ENCODE measurements at regions not wholly inside any gene's neighbourhood (a gene's known extent, or its start where the extent isn't known, plus 50 kb on each side); places are given as distances from the start of the nearest gene placed in this dataset.

- DNase-seq = no peak
Measured at GRCh38 chr9:13493697-13494096, 214.2 kb upstream of the MPDZ start.

GRCh38 chr9:13491493-13492424, 212.3 kb upstream of the MPDZ start:
- Histone ChIP-seq H3K9ac (ENCODE audit: low read length) (no peak overlapping the region), H3K36me3 (replicated peaks; ENCODE audit: insufficient read depth, low read length) (no peaks in the 10 kb centered on the region), H3K4me3 (ENCODE audit: low read length) (no peak overlapping the region), H3F3A (ENCODE audit: insufficient read depth, low read length) (no peaks in the 10 kb centered on the region), H3K9me2 (replicated peaks; ENCODE audit: insufficient read depth, low read length) (no peaks in the 10 kb centered on the region), H2AFZ (ENCODE audit: low read length) (no peak overlapping the region), H3K27me3 (replicated peaks; ENCODE audit: insufficient read depth, low read length) (no peaks in the 10 kb centered on the region), H4K20me1 (ENCODE audit: insufficient read depth, low read length) (no peaks in the 10 kb centered on the region), H3K9me3 (replicated peaks; ENCODE audit: insufficient read depth, low read length) (no peaks in the 10 kb centered on the region), H3K4me1 (ENCODE audit: low read length) (no peaks in the 10 kb centered on the region), H3K27ac (ENCODE audit: low read length) (no peak overlapping the region), H3K4me2 (ENCODE audit: low read depth, low read length) (no peak overlapping the region), H3K79me2 (ENCODE audit: low read length) (no peaks in the 10 kb centered on the region)
- no peak for DNase-seq
- TF ChIP-seq EZH2phosphoT487 (IDR thresholded peaks at IDR 0.05; ENCODE audit: low read length) = no peak
- TF ChIP-seq EZH2 (optimal IDR thresholded peaks at IDR 0.05; ENCODE audit: low read depth, low read length) = no peak
- TF ChIP-seq CTCF (IDR thresholded peaks at IDR 0.05; ENCODE audit: low read length) = no peak

More at GRCh38 chr9:13493697-13494096, 214.2 kb upstream of the MPDZ start:
- H3K27me3 ChIP-seq (replicated peaks; ENCODE audit: insufficient read depth, low read length) = no peaks in the 10 kb centered on the region
- TF ChIP-seq EZH2 (optimal IDR thresholded peaks at IDR 0.05; ENCODE audit: low read depth, low read length) (no peak), CTCF (IDR thresholded peaks at IDR 0.05; ENCODE audit: low read length) (no peak), EZH2phosphoT487 (IDR thresholded peaks at IDR 0.05; ENCODE audit: low read length) (no peak)
- no peak overlapping the region for H3K4me3 ChIP-seq (ENCODE audit: low read length)
- no peaks in the 10 kb centered on the region for H3K36me3 ChIP-seq (replicated peaks; ENCODE audit: insufficient read depth, low read length)
- no peaks in the 10 kb centered on the region for H3K4me1 ChIP-seq (ENCODE audit: low read length)
- no peaks in the 10 kb centered on the region for H3K79me2 ChIP-seq (ENCODE audit: low read length)
- no peaks in the 10 kb centered on the region for H4K20me1 ChIP-seq (ENCODE audit: insufficient read depth, low read length)
- H2AFZ ChIP-seq (ENCODE audit: low read length) = no peak overlapping the region
- H3K9ac ChIP-seq (ENCODE audit: low read length) = no peak overlapping the region
- no peak overlapping the region for H3K4me2 ChIP-seq (ENCODE audit: low read depth, low read length)
- no peaks in the 10 kb centered on the region for H3K9me2 ChIP-seq (replicated peaks; ENCODE audit: insufficient read depth, low read length)
- H3K27ac ChIP-seq (ENCODE audit: low read length) = no peak overlapping the region
- no peaks in the 10 kb centered on the region for H3F3A ChIP-seq (ENCODE audit: insufficient read depth, low read length)
- no peaks in the 10 kb centered on the region for H3K9me3 ChIP-seq (replicated peaks; ENCODE audit: insufficient read depth, low read length)

GRCh38 chr9:13491138-13491492, 211.6 kb upstream of the MPDZ start:
- no peak for DNase-seq
- Histone ChIP-seq H3K9ac (ENCODE audit: low read length) (no peak overlapping the region), H3K4me2 (ENCODE audit: low read depth, low read length) (no peak overlapping the region), H2AFZ (ENCODE audit: low read length) (no peak overlapping the region), H3F3A (ENCODE audit: insufficient read depth, low read length) (no peaks in the 10 kb centered on the region), H3K9me3 (replicated peaks; ENCODE audit: insufficient read depth, low read length) (no peaks in the 10 kb centered on the region), H3K27ac (ENCODE audit: low read length) (no peak overlapping the region), H3K9me2 (replicated peaks; ENCODE audit: insufficient read depth, low read length) (no peaks in the 10 kb centered on the region), H3K36me3 (replicated peaks; ENCODE audit: insufficient read depth, low read length) (no peaks in the 10 kb centered on the region), H3K4me1 (ENCODE audit: low read length) (no peaks in the 10 kb centered on the region), H4K20me1 (ENCODE audit: insufficient read depth, low read length) (no peaks in the 10 kb centered on the region), H3K4me3 (ENCODE audit: low read length) (no peak overlapping the region), H3K79me2 (ENCODE audit: low read length) (no peaks in the 10 kb centered on the region), H3K27me3 (replicated peaks; ENCODE audit: insufficient read depth, low read length) (no peaks in the 10 kb centered on the region)
- TF ChIP-seq EZH2 (optimal IDR thresholded peaks at IDR 0.05; ENCODE audit: low read depth, low read length) = no peak
- no peak for TF ChIP-seq CTCF (IDR thresholded peaks at IDR 0.05; ENCODE audit: low read length)
- TF ChIP-seq EZH2phosphoT487 (IDR thresholded peaks at IDR 0.05; ENCODE audit: low read length) = no peak
